OCI-M2 (cell line): ENCODE measurements at regions not wholly inside any gene's neighbourhood (a gene's known extent, or its start where the extent isn't known, plus 50 kb on each side); places are given as distances from the start of the nearest gene placed in this dataset.
"Not testable (repeated sequence)": the region's sequence is repeated elsewhere in the genome, so short reads cannot be mapped to it uniquely, and the experiment has no call there.

Experiments used
- DNase-seq: peaks from one replicate; lab custom pipeline; 2025; ENCODE audit not compliant: unreplicated experiment; lab: John Stamatoyannopoulos, UW

DNA sequence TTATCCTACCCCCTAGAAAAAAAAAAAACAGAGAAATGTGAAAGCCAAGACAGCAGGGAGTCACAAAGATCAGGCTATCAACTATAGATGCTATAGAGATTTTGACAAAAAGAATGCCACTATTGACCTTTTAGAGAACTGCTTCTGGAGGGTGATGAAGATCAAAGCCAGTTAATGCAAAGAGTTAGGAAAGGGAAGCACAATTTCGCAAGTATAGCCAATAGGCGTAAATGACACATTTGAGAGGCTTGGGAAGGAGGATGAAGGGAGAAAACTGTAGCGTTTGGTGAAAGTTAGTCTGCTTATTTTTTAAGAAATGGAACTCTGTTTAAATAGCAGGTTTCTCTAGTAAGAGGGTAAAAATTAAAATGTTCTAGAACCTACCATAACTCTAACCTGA, 190.7 kb downstream of the DUSP6 start:
- no peak for DNase-seq

- DNase-seq: no peak
Observed at GRCh38 chr12:89160716-89161123, 191.6 kb downstream of the DUSP6 start.

DNA sequence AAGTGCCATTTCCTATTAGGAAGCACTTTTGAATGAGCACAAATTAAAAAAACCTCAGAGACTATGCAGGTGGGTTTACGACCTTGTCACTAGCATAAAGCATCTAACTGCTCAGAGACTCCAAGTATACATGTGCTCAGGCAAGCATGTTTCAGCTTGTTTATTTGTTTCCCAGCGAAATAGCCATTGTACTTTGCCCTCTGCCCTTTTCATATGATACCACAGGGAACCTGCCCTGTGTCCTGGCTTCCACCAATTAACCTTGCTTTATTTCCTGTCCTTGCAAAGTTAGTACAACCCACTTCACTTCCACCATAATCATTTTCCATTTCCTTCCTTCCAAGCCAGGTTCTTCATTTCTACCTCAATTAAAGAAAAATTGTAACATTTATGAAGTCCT, 194.9 kb downstream of the DUSP6 start:
- DNase-seq: no peak

DNA sequence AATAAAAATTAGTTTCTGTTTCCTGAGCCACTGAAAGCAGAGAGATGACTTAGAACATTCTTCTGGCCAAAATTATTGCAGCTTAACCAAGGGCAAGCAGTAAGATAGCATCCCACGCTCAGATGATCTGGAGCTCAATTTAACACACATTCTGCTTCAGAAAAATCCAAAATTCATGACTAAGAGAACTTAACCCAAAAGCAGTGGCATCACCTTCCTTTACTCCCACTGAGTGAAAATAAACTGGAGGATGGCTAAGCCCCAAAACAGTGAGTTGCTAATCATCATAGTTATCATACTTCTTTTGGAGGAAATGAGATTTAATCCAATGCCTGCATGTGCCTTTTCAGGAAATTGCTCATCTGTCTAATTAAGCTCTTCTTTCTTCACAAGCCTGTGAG, 195.4 kb downstream of the DUSP6 start:
- no peak for DNase-seq

GRCh38 chr12:89156340-89156739, 196.0 kb downstream of the DUSP6 start:
- no peak for DNase-seq

GRCh38 chr12:89155826-89156225, 196.5 kb downstream of the DUSP6 start:
- no peak for DNase-seq

GRCh38 chr12:89154743-89155499, 197.4 kb downstream of the DUSP6 start:
- DNase-seq: no peak

DNA sequence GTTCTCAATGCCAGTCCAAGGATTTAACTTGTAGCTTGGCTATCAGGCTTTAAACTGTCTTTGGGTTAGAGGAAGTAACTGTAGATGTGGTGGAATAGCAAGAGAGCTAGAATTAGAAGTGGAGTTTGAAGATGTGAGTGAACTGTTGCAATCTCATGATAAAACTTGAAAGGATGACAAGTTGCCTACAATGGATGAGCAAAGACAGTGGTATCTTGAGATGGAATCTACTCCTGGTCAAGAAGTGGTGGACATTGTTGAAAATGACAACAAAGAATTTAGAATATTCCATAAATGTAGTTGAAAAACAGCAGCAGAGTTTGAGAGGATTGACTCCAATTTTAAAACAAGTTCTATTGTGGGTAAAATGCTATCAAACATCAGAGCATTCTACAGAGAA, 199.0 kb downstream of the DUSP6 start:
- no peak for DNase-seq

DNA sequence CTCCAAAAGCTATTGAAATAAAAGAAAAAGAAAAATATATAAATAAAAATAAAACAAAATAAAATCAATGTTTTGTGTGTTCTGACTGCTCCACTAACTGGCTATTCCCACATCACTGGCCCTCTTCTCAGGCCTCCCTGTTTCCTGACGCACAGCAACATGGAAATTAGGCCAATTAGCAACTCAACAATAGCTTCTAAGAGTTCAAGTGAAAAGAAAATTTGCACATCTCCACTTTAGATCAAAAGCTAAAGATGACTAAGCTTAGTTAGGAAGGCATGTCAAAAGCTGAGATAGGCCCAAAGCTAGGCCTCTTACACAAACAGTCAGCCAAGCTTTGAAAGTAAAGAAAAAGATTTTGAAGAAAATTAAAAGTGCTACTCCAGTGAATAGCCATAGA, 200.8 kb downstream of the DUSP6 start:
- DNase-seq: no peak

GRCh38 chr12:89150789-89151188, 201.5 kb downstream of the DUSP6 start:
- DNase-seq: not testable (repeated sequence)

- DNase-seq: no peak
Observed at GRCh38 chr12:89140602-89141238, 211.6 kb downstream of the DUSP6 start.

GRCh38 chr12:89140141-89140540, 212.2 kb downstream of the DUSP6 start:
- DNase-seq: no peak

- no peak for DNase-seq
Observed at GRCh38 chr12:89139390-89139789, 212.9 kb downstream of the DUSP6 start.

DNA sequence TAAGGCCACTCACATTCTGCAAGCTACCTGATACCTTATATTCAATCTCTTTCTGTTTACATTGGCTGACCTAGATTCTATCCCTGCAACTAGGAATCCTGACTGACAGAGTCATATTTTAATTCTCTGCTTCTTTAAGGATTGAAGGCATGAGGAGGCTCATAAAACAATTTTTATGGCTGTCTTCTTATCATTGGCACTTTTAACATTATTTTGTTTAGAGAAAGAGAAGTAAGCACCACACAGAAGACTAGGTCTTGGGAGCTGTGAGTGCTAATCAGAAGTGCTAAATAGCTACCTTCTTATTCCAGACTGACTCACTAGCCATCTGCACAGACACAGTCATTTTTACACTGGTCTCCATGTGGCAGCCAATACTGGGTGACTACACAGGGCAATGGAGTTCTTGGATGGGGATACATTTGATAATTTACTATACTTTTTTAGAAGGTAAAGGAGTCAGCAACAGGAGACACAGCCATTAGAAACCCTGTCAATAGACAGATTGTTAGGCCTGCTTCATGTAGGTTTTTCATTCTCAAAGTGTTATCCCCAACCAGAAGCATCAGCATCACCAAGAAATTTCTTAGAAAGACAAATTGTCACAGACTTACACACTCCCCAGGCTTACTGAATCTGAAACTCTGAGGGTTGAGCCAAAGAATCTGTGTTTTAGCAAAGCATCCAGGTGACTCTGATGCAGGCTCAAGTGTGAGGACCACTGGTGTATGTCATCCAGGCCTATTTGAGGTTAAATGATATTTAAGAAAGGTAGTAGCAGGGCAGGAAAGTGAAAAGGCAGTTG, 214.1 kb downstream of the DUSP6 start:
- DNase-seq: no peak

GRCh38 chr12:89135976-89136634, 216.2 kb downstream of the DUSP6 start:
- no peak for DNase-seq

DNA sequence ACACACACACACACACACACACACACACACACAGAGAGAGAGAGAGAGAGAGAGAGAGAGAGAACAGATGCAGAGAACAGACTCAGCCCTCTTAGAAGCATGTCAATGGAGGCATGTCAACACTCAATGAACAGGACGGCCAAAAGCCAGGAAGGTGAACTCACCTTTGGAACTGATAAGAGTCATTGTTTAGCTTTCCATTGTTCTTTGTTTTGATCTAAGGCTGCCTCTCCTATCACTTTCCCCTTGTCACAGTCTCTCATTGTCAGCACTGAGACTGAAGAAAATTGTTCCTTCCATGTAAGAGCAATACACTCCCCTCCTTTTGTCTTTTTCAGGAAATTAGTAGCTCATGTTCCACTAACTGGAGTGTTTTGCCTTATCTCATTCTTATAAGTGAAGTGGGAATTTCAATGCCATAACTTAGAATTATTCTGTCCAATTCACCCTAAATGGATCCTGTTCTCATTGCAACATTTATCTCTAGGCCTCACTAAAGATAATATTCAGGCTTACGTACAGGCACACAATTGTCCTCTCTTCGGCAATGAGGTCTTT, 218.0 kb downstream of the DUSP6 start:
- DNase-seq: no peak

DNA sequence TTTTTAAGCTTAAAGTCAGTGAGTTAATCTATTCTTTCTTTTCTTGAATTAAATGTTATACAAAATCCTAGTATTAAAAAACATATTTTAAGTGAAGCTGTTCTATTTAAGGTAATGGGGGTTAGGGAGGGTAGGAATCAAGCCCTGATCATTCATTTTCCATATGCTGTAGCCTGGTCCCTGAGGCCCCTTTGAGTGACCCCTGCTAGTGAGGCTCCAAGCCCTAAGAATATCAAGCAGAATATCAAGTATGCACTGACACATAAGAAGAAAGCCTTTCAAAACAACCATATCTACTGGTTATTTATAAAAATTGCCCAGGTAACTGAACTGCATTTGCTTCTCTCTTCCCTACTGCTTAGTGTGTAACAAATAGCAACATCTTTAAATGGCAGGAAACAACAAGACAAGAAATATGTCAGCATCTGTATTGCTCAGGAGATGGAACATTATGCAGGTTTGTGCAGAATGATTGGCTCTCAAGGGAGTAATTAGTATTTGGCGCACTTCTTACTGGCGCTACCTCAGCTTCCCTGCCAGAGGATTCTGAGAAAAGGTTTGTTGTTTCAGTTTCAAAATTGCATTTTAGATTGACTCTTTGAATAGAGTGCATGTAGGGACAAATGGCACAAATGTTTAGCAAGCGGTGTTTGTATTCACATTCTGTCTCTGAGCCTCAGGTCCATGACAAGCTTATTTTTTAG, 223.0 kb downstream of the DUSP6 start:
- no peak for DNase-seq

DNA sequence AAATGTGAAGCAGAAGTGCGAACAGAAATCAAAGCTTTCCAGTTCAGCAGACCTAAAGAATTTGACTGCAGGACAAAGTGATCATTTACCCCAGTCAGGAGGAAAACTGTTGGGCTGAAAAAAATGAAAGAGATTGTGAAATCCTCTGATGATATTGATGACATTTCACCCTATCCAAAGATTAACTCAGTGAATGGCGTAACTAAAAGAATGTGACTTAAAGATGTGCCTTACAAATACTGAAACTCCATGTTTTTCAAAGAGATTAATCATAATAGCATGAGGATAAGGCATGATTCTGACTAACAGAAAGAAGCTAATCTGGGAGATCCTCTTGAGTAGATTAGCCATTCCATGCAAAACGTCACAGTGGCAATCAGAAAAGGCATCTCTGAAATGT, 225.6 kb downstream of the DUSP6 start:
- DNase-seq: no peak

DNA sequence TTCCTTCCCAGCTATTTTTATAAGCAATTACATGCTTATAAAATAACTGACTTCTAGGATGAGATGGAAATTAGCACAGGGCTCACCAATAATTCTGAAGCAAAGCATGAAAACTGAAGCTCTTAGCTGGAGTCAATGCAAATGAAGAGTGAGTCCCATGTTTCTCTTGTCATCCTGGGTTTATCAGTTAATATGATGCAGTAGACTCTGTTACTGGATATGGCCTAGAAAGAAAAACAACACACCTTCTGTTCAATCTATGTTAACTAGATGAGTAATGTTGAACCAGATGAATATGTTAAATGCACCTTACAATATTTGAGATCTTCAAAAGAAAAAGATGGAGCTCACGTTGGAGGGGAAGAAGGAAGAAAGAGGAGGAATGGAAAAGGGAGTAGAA, 229.4 kb downstream of the DUSP6 start:
- no peak for DNase-seq

GRCh38 chr12:89117448-89118034, 234.8 kb downstream of the DUSP6 start:
- no peak for DNase-seq
